Gastroesophageal sphincter (tissue), 4 donors: ENCODE measurements at regions not wholly inside any gene's neighbourhood (a gene's known extent, or its start where the extent isn't known, plus 50 kb on each side); places are given as distances from the start of the nearest gene placed in this dataset.

Source experiments
- ATAC-seq: fragments of 150-250 bp; one replicate; pipeline ENCODE4 v1.9.1; 2016; ENCODE audit warnings: mild to moderate bottlenecking, moderate library complexity
- H3K27ac ChIP-seq, 4 donors: fragments of 200-600 bp; sonication (generic) in 3 of 4; 1 replicate in 3 of 4; 2 replicates in 1 of 4; pipeline ENCODE4 v1.5.1; 2016 to 2019
- H3K27me3 ChIP-seq: fragments of 200-600 bp; sonication (generic); one replicate; pipeline ENCODE4 v1.5.1; 2019
- H3K36me3 ChIP-seq, 2 donors: fragments of 200-600 bp; sonication (generic); one replicate each; pipeline ENCODE4 v1.5.1; 2019; ENCODE audit warnings: control low read depth in 1 of 2
- H3K4me1 ChIP-seq, 3 donors: fragments of 200-600 bp; sonication (generic); 1 replicate in 2 of 3; 2 replicates in 1 of 3; pipeline ENCODE4 v1.5.1; 2016 to 2019; ENCODE audit warnings: control low read depth in 2 of 3
- H3K4me3 ChIP-seq, 2 donors: fragments of 200-600 bp; sonication (generic); one replicate each; pipeline ENCODE4 v1.5.1; 2019; ENCODE audit warnings: mild to moderate bottlenecking in 1 of 2, moderate library complexity in 1 of 2
- H3K9me3 ChIP-seq, 3 donors: fragments of 200-600 bp; sonication (generic); one replicate each; pipeline ENCODE4 v1.5.1; 2017 to 2019; ENCODE audit warnings: control low read depth in 2 of 3
- EP300 ChIP-seq: sonication (generic); formaldehyde crosslinking; IDR thresholded peaks from one replicate; pipeline ENCODE4 v1.6.1; 2017; ENCODE audit warnings: antibody characterized with exemption, mild to moderate bottlenecking
- POLR2A ChIP-seq, 2 donors: fragments of 450-650 bp; IDR thresholded peaks; one replicate each; pipeline ENCODE4 v1.6.1; 2017; ENCODE audit warnings: antibody characterized with exemption in 2 of 2, mild to moderate bottlenecking in 2 of 2, moderate library complexity in 1 of 2
- POLR2AphosphoS5 ChIP-seq: sonication (generic); formaldehyde crosslinking; IDR thresholded peaks from one replicate; pipeline ENCODE4 v1.6.1; 2017; ENCODE audit warnings: antibody characterized with exemption
- WGBS, 2 donors: methylation state at CpG; one replicate each; pipeline ENCODE4 v1.1.5; 2018; ENCODE audit warnings: low coverage in 1 of 2; 5-methylcytosine and 5-hydroxymethylcytosine counted together
- TF ChIP-seq, protein P1 (sequence below), 4 experiments: fragments of 200-600 bp in 2 of 4; fragments of 450-650 bp in 2 of 4; sonication (generic) in 1 of 4; IDR thresholded peaks; one replicate each; pipeline ENCODE4 v1.5.1; 2017 to 2019; ENCODE audit warnings: antibody characterized with exemption in 4 of 4, mild to moderate bottlenecking in 2 of 4, moderate library complexity in 2 of 4

GRCh38 chr5:30341466-30341865 is 852.0 kb upstream of the CDH6 start:
- WGBS, 2 donors: 83 to 86% methylated on average over 3 of the region's 3 CpGs
- Histone ChIP-seq H3K4me1 (no peaks in the 10 kb centered on the region), H3K27me3 (no peaks in the 10 kb centered on the region), H3K4me3 (no peak overlapping the region), H3K9me3 (no peaks in the 10 kb centered on the region), H3K27ac (no peak overlapping the region), H3K36me3 (no peaks in the 10 kb centered on the region)
- TF ChIP-seq POLR2A (IDR thresholded peaks at IDR 0.05) (no peak), EP300 (no peak), POLR2AphosphoS5 (no peak)
- TF ChIP-seq, protein P1, sequence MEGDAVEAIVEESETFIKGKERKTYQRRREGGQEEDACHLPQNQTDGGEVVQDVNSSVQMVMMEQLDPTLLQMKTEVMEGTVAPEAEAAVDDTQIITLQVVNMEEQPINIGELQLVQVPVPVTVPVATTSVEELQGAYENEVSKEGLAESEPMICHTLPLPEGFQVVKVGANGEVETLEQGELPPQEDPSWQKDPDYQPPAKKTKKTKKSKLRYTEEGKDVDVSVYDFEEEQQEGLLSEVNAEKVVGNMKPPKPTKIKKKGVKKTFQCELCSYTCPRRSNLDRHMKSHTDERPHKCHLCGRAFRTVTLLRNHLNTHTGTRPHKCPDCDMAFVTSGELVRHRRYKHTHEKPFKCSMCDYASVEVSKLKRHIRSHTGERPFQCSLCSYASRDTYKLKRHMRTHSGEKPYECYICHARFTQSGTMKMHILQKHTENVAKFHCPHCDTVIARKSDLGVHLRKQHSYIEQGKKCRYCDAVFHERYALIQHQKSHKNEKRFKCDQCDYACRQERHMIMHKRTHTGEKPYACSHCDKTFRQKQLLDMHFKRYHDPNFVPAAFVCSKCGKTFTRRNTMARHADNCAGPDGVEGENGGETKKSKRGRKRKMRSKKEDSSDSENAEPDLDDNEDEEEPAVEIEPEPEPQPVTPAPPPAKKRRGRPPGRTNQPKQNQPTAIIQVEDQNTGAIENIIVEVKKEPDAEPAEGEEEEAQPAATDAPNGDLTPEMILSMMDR (IDR thresholded peaks at IDR 0.05): no peak
- no peak for ATAC-seq

GRCh38 chr5:30337084-30337573 is 856.4 kb upstream of the CDH6 start:
- no peak overlapping the region for H3K4me3 ChIP-seq
- no peak for TF ChIP-seq POLR2A (IDR thresholded peaks at IDR 0.05)
- no peak for TF ChIP-seq EP300
- no peak for TF ChIP-seq POLR2AphosphoS5
- TF ChIP-seq, protein P1 (IDR thresholded peaks at IDR 0.05): no peak
- no peak for ATAC-seq
- H3K27ac ChIP-seq: no peak overlapping the region
- H3K4me1 ChIP-seq: no peaks in the 10 kb centered on the region
- H3K9me3 ChIP-seq: no peaks in the 10 kb centered on the region
- H3K27me3 ChIP-seq: no peaks in the 10 kb centered on the region
- no peaks in the 10 kb centered on the region for H3K36me3 ChIP-seq
- 89 to 93% methylated on average over 5 of the region's 5 CpGs for WGBS, 2 donors

- Histone ChIP-seq H3K4me3 (no peak overlapping the region), H3K27ac (no peak overlapping the region), H3K9me3 (no peaks in the 10 kb centered on the region), H3K27me3 (no peaks in the 10 kb centered on the region), H3K36me3 (no peaks in the 10 kb centered on the region), H3K4me1 (no peaks in the 10 kb centered on the region)
- 86 to 91% methylated on average over 2 of the region's 2 CpGs for WGBS, 2 donors
- TF ChIP-seq POLR2AphosphoS5: no peak
- TF ChIP-seq, protein P1 (IDR thresholded peaks at IDR 0.05): no peak
- TF ChIP-seq POLR2A (IDR thresholded peaks at IDR 0.05): no peak
- TF ChIP-seq EP300: no peak
- no peak for ATAC-seq
These were observed 862.0 kb upstream of the CDH6 start for GRCh38 chr5:30331534-30331933.

GRCh38 chr5:30325795-30326194 is 867.7 kb upstream of the CDH6 start:
- Histone ChIP-seq H3K9me3 (no peaks in the 10 kb centered on the region), H3K4me1 (no peaks in the 10 kb centered on the region), H3K27me3 (no peaks in the 10 kb centered on the region), H3K36me3 (no peaks in the 10 kb centered on the region), H3K27ac (no peak overlapping the region), H3K4me3 (no peak overlapping the region)
- TF ChIP-seq POLR2A (IDR thresholded peaks at IDR 0.05) (no peak), POLR2AphosphoS5 (no peak), EP300 (no peak)
- TF ChIP-seq, protein P1 (IDR thresholded peaks at IDR 0.05): no peak
- 83 to 100% methylated on average over 1 of the region's 1 CpG for WGBS, 2 donors
- ATAC-seq: no peak

DNA sequence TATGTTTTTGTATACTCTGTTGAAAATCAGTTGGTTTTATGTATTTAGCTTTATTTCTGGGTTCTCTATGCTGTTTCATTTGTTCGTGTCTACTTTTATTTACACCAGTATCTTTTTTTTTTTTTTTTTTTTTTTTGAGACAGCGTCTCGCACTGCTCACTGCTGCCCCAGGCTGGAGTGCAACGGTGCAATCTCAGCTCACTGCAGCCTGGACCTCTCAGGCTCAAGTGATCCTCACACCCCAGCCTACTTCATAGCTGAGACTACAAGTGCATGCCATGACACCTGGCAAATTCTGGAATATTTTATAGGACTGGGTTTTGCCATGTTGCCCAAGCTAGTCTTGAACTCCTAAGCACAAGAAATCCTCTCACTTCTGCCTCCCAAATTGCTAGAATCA is 869.4 kb upstream of the CDH6 start:
- ATAC-seq: no peak
- no peak overlapping the region for H3K27ac ChIP-seq
- H3K4me3 ChIP-seq: no peak overlapping the region
- no peaks in the 10 kb centered on the region for H3K4me1 ChIP-seq
- no peaks in the 10 kb centered on the region for H3K36me3 ChIP-seq
- H3K9me3 ChIP-seq: no peaks in the 10 kb centered on the region
- no peaks in the 10 kb centered on the region for H3K27me3 ChIP-seq
- TF ChIP-seq, protein P1 (IDR thresholded peaks at IDR 0.05): no peak
- TF ChIP-seq EP300 (no peak), POLR2AphosphoS5 (no peak), POLR2A (IDR thresholded peaks at IDR 0.05) (no peak)
- WGBS, 2 donors: 50% methylated on average over 1 of the region's 4 CpGs; no CpG with 5 or more reads in 1 of the 2 donors
